GM23248 (cell line): ENCODE measurements at regions not wholly inside any gene's neighbourhood (a gene's known extent, or its start where the extent isn't known, plus 50 kb on each side); places are given as distances from the start of the nearest gene placed in this dataset.

Experiments
- EZH2 ChIP-seq: fragments of 200-600 bp; sonication (generic); IDR thresholded peaks from 2 replicates; pipeline ENCODE4 v1.6.1; 2018; ENCODE audit warnings: antibody characterized with exemption, mild to moderate bottlenecking; ENCODE audit not compliant: insufficient read depth, poor library complexity, severe bottlenecking
- EZH2phosphoT487 ChIP-seq: fragments of 200-600 bp; sonication (generic); IDR thresholded peaks from 2 replicates; pipeline ENCODE4 v1.6.1; 2018; ENCODE audit warnings: antibody characterized with exemption, moderate library complexity, mild to moderate bottlenecking, low read depth; ENCODE audit not compliant: insufficient read depth

- no peak for TF ChIP-seq EZH2phosphoT487
- no peak for TF ChIP-seq EZH2
These were observed 1163.9 kb upstream of the SEMA6A start for GRCh38 chr5:117738571-117738970.
